ENCODE measurements at regions not wholly inside any gene's neighbourhood (a gene's known extent, or its start where the extent isn't known, plus 50 kb on each side); places are given as distances from the start of the nearest gene placed in this dataset.
"Not testable (repeated sequence)": the region's sequence is repeated elsewhere in the genome, so short reads cannot be mapped to it uniquely, and the experiment has no call there.

- no peak for DNase-seq
Measured at GRCh38 chr3:166435469-166436057, 598.3 kb upstream of the BCHE start.

DNA sequence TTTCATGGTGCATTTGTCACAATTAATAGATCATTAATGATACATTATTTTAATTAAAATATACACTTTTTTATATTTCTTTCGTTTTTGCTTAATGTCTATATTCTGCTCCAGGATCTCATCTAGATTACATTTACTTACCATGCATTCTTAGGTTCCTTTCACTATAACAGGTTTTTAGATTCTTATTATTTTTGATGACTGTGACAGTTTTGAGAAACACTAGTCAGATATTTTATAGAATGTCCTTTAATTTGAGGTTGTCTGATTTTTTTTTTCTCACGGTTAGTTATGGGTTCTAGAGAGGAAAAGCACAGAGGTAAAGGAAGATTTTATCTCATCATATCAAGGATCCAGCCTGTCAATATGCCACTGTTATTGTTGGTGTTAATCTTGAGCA, 595.8 kb upstream of the BCHE start:
- DNase-seq = no peak

GRCh38 chr3:166425900-166426611, 588.8 kb upstream of the BCHE start:
- peak; percentile 54 for DNase-seq

DNA sequence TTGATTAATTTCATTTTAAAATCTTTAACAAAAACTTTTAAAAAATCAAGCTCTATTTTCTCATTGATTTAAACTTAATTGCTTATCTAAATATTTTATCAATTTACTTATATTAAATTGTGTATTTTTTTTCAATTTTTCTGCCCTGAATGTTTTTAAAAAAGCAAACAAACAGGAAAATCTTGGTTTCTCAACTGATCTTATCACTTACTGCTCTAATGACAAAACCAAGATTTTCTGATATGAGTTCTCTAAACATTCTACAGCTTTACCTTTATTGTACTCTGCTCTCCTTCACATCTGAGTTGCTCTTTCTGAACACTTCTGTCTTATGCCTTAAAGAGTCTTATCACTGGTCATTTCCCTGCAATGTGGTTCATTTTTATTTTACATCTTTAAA, 587.8 kb upstream of the BCHE start:
- DNase-seq = no peak

DNA sequence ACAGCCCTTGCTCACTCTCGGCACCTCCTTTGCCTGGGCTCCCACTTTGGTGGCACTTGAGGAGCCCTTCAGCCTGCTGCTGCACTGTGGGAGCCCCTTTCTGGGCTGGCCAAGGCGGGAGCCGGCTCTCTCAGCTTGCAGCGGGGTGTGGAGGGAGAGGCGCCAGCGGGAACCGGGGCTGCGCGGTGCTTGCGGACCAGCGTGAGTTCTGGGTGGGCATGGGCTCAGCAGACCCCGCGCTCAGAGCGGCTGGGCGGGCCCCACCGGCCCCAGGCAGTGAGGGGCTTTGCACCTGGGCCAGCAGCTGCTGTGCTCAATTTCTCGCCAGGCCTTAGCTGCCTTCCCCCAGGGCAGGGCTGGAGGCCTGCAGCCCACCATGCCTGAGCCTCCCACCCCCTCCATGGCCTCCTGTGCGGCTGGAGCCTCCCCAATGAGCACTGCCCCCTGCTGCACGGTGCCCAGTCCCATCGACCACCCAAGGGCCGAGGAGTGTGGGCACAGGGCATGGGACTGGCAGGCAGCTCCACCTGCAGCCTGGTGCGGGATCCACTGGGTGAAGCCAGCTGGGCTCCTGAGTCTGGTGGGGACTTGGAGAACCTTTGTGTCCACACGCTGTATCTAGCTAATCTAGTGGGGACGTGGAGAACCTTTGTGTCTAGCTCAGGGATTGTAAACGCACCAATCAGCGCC, 586.7 kb upstream of the BCHE start:
- not testable (repeated sequence) for DNase-seq

- no peak for DNase-seq
Measured at GRCh38 chr3:166422556-166422955, 585.3 kb upstream of the BCHE start.

- no peak for DNase-seq
Measured at GRCh38 chr3:166420071-166420470, 582.8 kb upstream of the BCHE start.

GRCh38 chr3:166405896-166406295, 568.7 kb upstream of the BCHE start:
- no peak for DNase-seq

DNA sequence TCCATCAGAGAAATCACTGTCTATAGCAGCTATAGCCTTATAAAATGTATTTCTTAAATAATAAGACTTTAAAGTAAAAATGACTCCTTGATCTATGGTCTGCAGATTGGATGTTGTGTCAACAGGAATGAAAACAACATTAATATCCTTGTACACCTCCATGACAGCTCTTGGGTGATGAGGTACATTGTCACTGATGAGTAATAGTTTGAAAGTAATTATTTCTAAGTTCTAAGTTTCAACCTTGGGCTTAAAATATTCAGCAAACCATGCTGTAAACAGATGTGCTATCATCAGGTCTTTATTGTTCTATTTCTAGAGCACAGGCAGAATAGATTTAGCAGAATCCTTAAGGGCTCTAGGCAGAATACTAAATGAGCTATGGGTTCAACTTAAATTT, 568.2 kb upstream of the BCHE start:
- no peak for DNase-seq

- DNase-seq = no peak
Measured at GRCh38 chr3:166390303-166390702, 553.1 kb upstream of the BCHE start.

- no peak for DNase-seq
Measured at GRCh38 chr3:166388321-166388720, 551.1 kb upstream of the BCHE start.

DNA sequence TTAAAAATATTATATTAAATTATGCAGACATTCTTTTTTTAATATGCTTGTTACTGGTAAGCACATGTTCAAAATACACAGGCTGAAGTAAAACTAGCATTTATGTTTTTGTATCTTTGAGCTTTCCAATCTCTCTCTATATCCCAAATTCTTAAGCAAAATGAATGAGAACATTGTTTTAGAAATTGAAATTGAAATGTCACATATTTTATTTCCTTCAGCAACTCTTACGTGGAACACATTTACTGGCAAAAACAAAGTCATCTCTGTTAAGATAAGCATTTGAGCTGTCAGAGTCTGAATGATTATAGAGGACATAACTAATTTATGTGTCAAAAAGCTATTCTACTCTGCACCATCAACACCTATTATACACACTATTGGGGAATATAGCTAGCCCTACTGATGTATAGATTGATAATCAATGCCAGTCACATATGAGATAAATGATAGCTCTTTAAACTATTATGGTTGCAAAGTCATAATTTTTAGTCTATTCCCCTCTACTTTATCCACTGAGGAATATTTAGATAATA, 535.4 kb upstream of the BCHE start:
- DNase-seq = no peak

GRCh38 chr3:166367947-166368533, 530.8 kb upstream of the BCHE start:
- peak; percentile 42 for DNase-seq

GRCh38 chr3:166362698-166363097, 525.5 kb upstream of the BCHE start:
- peak; percentile 44 for DNase-seq

DNA sequence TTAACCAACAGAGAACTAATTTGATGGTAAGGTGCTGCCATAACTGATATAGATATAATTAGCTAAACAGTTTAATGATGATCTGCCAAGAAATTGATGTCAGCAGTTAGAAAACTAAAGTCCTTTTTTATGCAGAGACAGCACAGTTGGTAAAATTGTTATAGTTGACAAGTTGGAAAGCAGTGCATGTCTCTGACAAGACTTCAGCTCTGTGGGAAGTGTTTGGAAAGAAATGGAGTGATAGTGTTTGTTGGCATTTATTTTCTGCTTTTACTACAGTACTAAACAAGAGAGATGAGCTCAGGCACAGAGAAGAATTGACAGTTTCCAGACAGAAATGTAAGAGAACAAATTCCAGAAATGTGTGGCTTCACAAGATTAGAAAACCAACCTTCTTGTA, 523.5 kb upstream of the BCHE start:
- no peak for DNase-seq

DNA sequence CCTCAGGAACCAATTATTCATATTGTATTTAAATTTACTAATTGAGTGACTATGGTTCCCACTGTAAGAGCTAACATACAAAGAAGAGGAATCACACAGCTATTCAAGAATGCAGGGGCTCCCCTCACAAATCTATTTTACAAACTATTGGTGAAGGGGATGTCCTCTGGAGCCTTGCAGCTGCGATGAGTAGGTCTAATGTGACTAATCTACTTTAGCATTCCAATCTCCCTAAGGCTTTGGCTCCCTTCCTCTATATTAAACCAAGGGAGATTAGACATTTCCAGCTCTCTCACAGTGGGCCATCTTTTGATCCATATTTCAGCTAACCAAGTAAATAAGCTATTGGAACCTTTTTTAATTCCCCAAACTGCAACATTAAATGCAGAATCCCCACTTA, 514.2 kb upstream of the BCHE start:
- no peak for DNase-seq

DNA sequence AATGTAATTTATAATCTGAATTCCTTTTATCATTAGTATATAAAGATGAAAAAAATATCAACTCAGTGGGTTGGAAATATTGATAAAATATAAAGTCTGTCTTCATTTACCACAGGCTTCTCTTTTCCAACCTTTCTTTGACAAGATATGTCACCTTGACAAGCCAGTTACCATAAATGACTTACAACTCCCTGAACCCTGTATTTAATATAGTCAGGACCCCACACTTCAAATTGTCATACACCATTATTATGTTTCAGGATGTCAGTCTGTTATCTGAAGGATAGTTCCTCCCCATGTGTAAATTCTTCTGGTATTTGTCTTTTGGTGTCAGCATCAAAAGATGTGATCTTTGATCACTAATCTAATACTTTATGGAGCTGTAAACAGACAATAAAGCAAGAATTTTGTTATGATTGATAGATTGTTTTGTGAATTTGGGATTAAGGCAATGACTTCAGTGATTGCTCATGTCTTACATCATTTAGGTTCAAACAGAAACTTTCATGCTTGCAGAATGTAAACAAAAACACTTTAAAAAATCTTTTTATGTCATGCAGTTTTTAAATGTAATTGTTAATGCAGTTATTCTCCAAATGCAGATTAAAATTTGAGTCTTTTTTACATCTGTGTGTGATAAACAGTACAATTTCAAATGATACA, 503.5 kb upstream of the BCHE start:
- DNase-seq = no peak

DNA sequence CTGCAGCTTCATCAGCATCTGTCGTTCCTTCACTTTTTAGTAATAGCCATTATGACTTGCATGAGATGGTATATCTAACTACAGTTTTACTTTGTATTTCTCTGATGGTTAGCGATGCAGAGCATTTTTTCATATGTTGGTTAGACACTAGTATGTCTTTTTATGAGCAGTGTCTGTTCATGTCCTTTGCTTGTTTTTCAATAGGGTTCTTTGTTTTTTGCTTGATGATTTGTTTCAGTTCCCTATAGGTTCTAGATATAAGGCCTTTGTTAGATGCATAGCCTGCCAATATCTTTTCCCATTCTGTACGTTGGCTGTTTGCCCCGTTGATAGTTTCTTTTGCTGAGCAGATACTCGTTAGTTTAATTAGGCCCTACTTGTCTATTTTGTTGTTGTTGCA, 487.2 kb upstream of the BCHE start:
- no peak for DNase-seq

DNA sequence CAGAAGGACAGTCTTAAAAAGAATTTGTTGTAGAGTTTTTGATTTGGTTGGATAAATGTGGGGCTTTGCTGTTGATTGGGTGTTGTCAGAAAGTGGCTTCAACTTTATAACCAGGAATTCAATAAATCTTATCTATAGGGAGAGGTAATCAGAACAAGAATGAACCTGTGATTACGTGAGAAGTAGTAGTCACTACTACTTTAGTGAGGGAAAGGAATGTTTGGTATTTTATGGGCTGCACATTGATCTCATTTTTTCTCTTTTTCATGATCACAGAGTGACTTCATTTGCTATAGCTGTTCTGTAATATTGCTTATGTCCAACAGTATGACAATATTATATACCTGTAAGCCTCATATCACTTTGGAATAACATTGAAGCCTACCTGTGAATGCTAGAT, 485.2 kb upstream of the BCHE start:
- DNase-seq = no peak

GRCh38 chr3:166307756-166308350, 470.6 kb upstream of the BCHE start:
- no peak for DNase-seq

- peak; percentile 49 for DNase-seq
Measured at GRCh38 chr3:166304584-166304983, 467.4 kb upstream of the BCHE start.

GRCh38 chr3:166303681-166304080, 466.5 kb upstream of the BCHE start:
- no peak for DNase-seq

DNA sequence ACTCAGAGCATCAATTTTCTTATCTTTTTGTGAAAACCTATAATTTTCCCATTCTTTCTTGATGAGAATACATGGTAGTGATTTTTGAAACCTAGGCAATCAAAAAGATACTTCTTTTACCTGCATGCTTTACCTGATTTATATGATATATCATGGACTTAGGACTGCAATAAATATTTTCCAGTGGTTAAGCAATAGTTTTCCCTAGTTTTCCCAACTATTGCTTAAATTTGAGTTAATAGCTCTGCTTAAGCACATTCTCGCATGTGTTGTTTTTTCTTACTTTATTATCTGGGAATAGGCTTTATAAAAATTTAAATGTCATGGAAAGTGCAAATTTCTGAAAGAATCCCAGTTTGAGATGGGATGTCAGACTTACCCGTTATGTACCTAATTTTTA, 465.1 kb upstream of the BCHE start:
- DNase-seq = no peak
